Common myeloid progenitor, CD34-positive (primary cell): ENCODE measurements at regions not wholly inside any gene's neighbourhood (a gene's known extent, or its start where the extent isn't known, plus 50 kb on each side); places are given as distances from the start of the nearest gene placed in this dataset.

Experiments
- CTCF ChIA-PET: fragments of 350-600 bp; sonication (Branson Sonifier 250); formaldehyde crosslinking; loops from one replicate; lab custom pipeline; 2021; ENCODE audit warnings: antibody characterized with exemption; lab: Charles Lee
- POLR2A ChIA-PET: fragments of 350-600 bp; sonication (Branson Sonifier 250); formaldehyde crosslinking; loops from one replicate; lab custom pipeline; 2021; ENCODE audit warnings: antibody characterized with exemption; lab: Charles Lee
- DNase-seq, 3 donors: peaks; one replicate each; pipeline versions ENCODE4 v3.0.0 to v3.0.0-alpha.2; 2013
- H3K27ac ChIP-seq, 2 experiments: 1 replicate in 1 of 2; 2 replicates in 1 of 2; pipeline ENCODE4 v1.7.0; 2013; ENCODE audit warnings: inconsistent platforms in 2 of 2, low read length in 2 of 2, mild to moderate bottlenecking in 2 of 2, low read depth in 1 of 2, moderate library complexity in 1 of 2; ENCODE audit not compliant: severe bottlenecking in 2 of 2, insufficient read depth in 1 of 2, poor library complexity in 1 of 2
- H3K27me3 ChIP-seq, 5 experiments: replicated peaks in 2 of 5; 1 replicate in 3 of 5; 2 replicates in 2 of 5; pipeline versions ENCODE4 v1.6.1 to v1.7.0; 2013; ENCODE audit warnings: low read length in 4 of 5, mild to moderate bottlenecking in 2 of 5, moderate library complexity in 2 of 5, inconsistent platforms in 1 of 5; ENCODE audit not compliant: insufficient read depth in 5 of 5, control insufficient read depth in 4 of 5
- H3K36me3 ChIP-seq, 4 experiments: 1 replicate in 2 of 4; 2 replicates in 2 of 4; pipeline versions ENCODE4 v1.6.1 to v1.7.0; 2013; ENCODE audit warnings: low read length in 3 of 4, control low read depth in 1 of 4, mild to moderate bottlenecking in 1 of 4; ENCODE audit not compliant: control insufficient read depth in 4 of 4, insufficient read depth in 4 of 4
- H3K4me1 ChIP-seq, 4 experiments: 1 replicate in 3 of 4; 2 replicates in 1 of 4; pipeline versions ENCODE4 v1.6.1 to v1.7.1; 2013; ENCODE audit warnings: low read length in 3 of 4, mild to moderate bottlenecking in 3 of 4, control low read depth in 1 of 4, inconsistent platforms in 1 of 4, moderate library complexity in 1 of 4; ENCODE audit not compliant: control insufficient read depth in 4 of 4, insufficient read depth in 4 of 4; ENCODE audit errors: control extremely low read depth in 1 of 4
- H3K4me3 ChIP-seq, 7 experiments: 1 replicate in 4 of 7; 2 replicates in 3 of 7; pipeline versions ENCODE4 v1.5.1 to v1.7.0; 2013; ENCODE audit warnings: mild to moderate bottlenecking in 7 of 7, low read length in 6 of 7, moderate library complexity in 6 of 7, inconsistent platforms in 2 of 7, low read depth in 2 of 7, control low read depth in 1 of 7; ENCODE audit not compliant: insufficient read depth in 4 of 7, control insufficient read depth in 1 of 7; ENCODE audit errors: extremely low read depth in 1 of 7
- H3K9me3 ChIP-seq, 5 experiments: 1 replicate in 4 of 5; 2 replicates in 1 of 5; pipeline versions ENCODE4 v1.6.1 to v1.7.1; 2013; ENCODE audit warnings: low read length in 4 of 5, mild to moderate bottlenecking in 2 of 5, inconsistent platforms in 1 of 5, low read depth in 1 of 5, moderate library complexity in 1 of 5; ENCODE audit not compliant: control insufficient read depth in 4 of 5, insufficient read depth in 2 of 5; ENCODE audit errors: control extremely low read depth in 1 of 5
- WGBS: methylation state at CpG from one replicate; pipeline ENCODE4 v1.1.5; 2013; ENCODE audit not compliant: insufficient coverage; 5-methylcytosine and 5-hydroxymethylcytosine counted together

DNA sequence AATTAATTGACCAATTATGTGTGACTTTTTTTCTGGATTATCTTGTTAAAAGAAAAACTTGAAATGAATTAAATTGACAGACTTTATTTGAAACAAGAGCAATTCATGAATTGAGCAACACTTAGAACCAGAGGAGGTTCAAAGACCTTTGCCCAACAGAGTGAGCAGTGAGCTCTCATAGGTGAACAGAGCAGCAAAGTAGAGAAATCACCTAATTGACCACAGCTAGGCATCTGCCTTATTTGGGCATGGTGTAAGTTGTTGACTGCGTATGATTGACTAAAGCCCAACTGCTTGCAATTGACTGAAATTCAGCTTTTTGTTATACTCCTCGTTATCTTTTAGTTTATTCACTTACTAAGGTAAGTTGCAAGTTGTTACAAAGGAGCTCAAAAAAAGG is 1216.0 kb upstream of the ALCAM start:
- WGBS: 83% methylated on average over 1 of the region's 2 CpGs
- H3K9me3 ChIP-seq: no peaks in the 10 kb centered on the region
- H3K36me3 ChIP-seq: no peaks in the 10 kb centered on the region
- no peak for DNase-seq
- no peak overlapping the region for H3K4me3 ChIP-seq
- H3K27ac ChIP-seq: no peak overlapping the region
- H3K4me1 ChIP-seq: no peaks in the 10 kb centered on the region
- POLR2A ChIA-PET: no interaction called here
- no peaks in the 10 kb centered on the region for H3K27me3 ChIP-seq
- CTCF ChIA-PET: no interaction called here

DNA sequence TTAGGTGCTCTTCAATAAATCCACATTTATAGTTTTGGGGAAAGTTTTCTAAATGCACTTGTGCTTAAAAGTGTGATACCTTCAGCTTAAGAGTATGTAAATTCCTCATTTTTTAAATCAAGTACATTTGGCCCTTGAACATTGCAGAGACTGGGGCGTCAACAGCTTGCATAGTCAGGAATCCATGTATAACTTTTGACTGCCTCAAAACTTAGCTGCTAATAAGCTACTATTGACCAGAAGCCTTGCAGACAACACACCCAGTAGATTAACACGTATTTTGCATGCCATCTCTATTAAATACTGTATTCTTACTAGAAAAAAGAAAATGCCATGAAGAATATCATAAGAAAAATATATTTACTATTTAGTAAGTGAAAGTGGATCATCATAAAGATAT is 1211.8 kb upstream of the ALCAM start:
- no peaks in the 10 kb centered on the region for H3K4me1 ChIP-seq
- H3K4me3 ChIP-seq: no peak overlapping the region
- no peaks in the 10 kb centered on the region for H3K27me3 ChIP-seq
- WGBS: 100% methylated on average over 1 of the region's 2 CpGs
- DNase-seq: no peak
- no peaks in the 10 kb centered on the region for H3K36me3 ChIP-seq
- POLR2A ChIA-PET: no interaction called here
- H3K27ac ChIP-seq: no peak overlapping the region
- CTCF ChIA-PET: no interaction called here
- no peaks in the 10 kb centered on the region for H3K9me3 ChIP-seq

DNA sequence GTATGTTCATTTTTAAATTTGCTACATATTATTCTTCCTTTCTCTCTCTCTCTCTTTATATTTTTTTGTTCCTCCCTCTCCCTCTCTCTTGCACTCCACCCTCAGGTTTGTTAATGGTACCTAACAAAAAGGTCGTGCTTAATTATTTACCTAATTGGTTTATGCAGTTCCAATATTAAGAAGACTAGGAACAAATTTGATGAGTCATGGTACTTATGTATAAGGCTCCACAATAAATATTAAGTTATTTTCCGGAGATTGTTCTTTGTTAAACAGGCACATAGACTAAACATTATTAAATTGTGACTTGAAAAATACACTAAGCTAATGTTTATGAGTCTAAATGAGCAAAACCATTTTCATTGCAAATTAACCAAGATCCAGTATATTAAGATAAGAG is 1200.8 kb upstream of the ALCAM start:
- Histone ChIP-seq H3K36me3 (no peaks in the 10 kb centered on the region), H3K9me3 (peaks cover 0 to 13% (median 3%) of the 10 kb centered on the region in 5 experiments), H3K4me3 (no peak overlapping the region), H3K27ac (no peak overlapping the region), H3K4me1 (no peaks in the 10 kb centered on the region), H3K27me3 (no peaks in the 10 kb centered on the region)
- ChIA-PET POLR2A (no interaction called here), CTCF (no interaction called here)
- no CpG with 5 or more reads among the region's 2 CpGs for WGBS
- no peak for DNase-seq

DNA sequence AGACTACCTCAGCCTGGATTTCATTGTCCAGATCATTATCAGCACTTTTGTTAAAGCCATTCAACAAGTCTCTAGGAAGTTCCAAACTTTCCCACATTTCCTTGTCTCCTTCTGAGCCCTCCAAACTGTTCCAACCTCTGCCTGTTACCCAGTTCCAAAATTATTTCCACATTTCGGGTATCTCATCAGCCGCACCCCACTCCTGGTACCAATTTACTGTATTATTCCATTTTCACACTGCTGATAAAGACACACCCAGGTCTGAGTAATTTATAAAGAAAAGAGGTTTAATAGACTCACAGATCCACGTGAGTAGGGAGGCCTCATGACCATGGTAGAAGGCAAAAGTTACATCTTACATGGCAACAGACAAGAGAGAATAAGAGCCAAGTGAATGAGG is 1198.3 kb upstream of the ALCAM start:
- Histone ChIP-seq H3K27ac (no peak overlapping the region), H3K27me3 (no peaks in the 10 kb centered on the region), H3K4me1 (no peaks in the 10 kb centered on the region), H3K4me3 (no peak overlapping the region), H3K36me3 (no peaks in the 10 kb centered on the region), H3K9me3 (peaks cover 0 to 13% (median 3%) of the 10 kb centered on the region in 5 experiments)
- ChIA-PET CTCF (no interaction called here), POLR2A (no interaction called here)
- no peak for DNase-seq
- 100% methylated on average over 1 of the region's 3 CpGs for WGBS

DNA sequence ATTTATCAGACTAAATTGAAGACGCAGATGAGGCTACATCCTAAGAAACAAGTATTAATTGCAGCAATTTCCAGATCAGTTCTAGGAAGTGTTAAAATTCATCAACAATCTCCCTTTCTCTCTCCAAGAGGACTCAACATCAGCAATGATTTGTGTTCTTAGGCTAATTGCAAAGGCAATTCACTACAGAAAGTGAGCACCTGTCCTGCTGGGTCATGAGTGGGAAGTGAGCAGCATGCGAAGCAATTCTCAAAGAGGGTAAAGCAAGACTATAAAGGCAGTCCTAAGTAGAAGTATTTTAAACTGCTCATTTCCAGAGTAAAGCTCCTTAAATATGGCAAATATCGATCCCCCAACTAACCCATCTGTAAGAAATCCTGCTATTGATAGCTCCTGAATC is 1191.0 kb upstream of the ALCAM start:
- no peak for DNase-seq
- Histone ChIP-seq H3K27ac (no peak overlapping the region), H3K27me3 (no peaks in the 10 kb centered on the region), H3K9me3 (no peaks in the 10 kb centered on the region), H3K4me1 (no peaks in the 10 kb centered on the region), H3K36me3 (no peaks in the 10 kb centered on the region), H3K4me3 (no peak overlapping the region)
- ChIA-PET CTCF (no interaction called here), POLR2A (no interaction called here)
- 93% methylated on average over 2 of the region's 3 CpGs for WGBS

DNA sequence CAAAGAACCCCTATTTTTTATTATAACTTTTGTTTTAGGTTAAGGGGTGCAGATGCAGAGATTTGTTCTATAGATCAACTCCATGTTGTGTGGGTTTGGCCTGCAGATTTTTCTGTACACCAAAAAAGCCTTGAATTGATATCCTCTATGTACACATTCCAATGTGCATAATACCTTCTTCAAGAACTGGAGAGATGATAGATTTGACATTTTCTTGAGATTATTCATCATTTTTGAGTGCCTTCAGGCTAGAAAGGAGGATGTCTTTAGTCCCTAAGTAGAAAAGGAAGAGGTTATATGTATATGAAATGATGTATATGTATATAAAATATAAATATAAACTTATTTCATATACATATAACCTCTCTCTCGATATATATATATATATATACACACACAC is 1190.0 kb upstream of the ALCAM start:
- no CpG with 5 or more reads among the region's 1 CpG for whole genome bisulfite sequencing
- no peak for DNase-seq
- CTCF ChIA-PET: interaction anchor here (0.8 kb wide), 1 partner anchor 19 kb away, joined by 5 read pairs; no protein-coding TSS in a partner anchor
- no peaks in the 10 kb centered on the region for H3K9me3 ChIP-seq
- H3K4me1 ChIP-seq: no peaks in the 10 kb centered on the region
- H3K4me3 ChIP-seq: no peak overlapping the region
- no peak overlapping the region for H3K27ac ChIP-seq
- POLR2A ChIA-PET: no interaction called here
- no peaks in the 10 kb centered on the region for H3K36me3 ChIP-seq
- no peaks in the 10 kb centered on the region for H3K27me3 ChIP-seq

DNA sequence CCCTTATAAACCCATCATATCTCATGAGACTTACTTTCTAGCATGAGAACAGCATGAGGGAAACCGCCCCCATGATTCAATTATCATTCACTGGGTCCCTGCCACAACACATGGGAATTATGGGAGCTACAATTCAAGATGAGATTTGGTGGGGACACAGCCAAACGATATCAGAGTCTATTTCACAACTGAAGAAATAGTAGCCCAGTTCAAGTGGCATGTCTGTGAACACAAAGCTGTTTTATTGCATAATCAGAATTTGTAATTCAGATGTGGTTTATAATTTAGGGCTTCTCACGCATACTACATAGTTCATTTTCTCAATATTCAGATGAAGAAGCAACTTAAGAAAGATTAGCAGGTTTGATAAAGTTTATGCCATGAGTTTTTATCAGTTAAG is 1188.0 kb upstream of the ALCAM start:
- Histone ChIP-seq H3K4me3 (no peak overlapping the region), H3K36me3 (no peaks in the 10 kb centered on the region), H3K4me1 (no peaks in the 10 kb centered on the region), H3K27ac (no peak overlapping the region), H3K27me3 (no peaks in the 10 kb centered on the region), H3K9me3 (no peaks in the 10 kb centered on the region)
- 100% methylated on average over 2 of the region's 3 CpGs for WGBS
- CTCF ChIA-PET: no interaction called here
- POLR2A ChIA-PET: no interaction called here
- DNase-seq: no peak
